ENCODE measurements at regions not wholly inside any gene's neighbourhood (a gene's known extent, or its start where the extent isn't known, plus 50 kb on each side); places are given as distances from the start of the nearest gene placed in this dataset.

DNA sequence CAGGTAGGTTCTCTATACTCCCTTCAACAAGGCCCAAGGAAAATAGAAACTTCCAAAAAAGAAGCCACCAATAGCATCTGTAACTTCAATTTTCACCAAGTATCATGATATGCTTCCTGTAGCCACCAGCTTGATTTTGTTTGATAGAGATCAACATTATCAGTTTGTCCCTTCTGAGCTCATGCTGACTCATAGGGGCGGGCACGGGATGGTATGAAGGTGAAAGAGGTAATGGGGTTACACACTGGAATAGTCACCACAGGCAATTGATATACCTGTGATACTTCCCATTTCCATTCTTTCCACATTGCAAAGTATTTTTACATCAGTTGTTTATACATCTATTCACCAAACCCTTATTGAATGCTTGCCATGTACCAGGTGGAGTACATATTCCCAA lies 134.1 kb downstream of the KCNA5 start:
- no peaks in the 10 kb centered on the region for H3K36me3 ChIP-seq (ENCODE audit: insufficient read depth, low read length)
- H3K4me3 ChIP-seq (ENCODE audit: insufficient read depth, low read length): no peak overlapping the region
- H3K27ac ChIP-seq (ENCODE audit: low read depth, low read length): no peak overlapping the region
- H3K4me1 ChIP-seq (ENCODE audit: insufficient read depth, low read length): peaks cover 2% of the 10 kb centered on the region
- TF ChIP-seq, protein P1, sequence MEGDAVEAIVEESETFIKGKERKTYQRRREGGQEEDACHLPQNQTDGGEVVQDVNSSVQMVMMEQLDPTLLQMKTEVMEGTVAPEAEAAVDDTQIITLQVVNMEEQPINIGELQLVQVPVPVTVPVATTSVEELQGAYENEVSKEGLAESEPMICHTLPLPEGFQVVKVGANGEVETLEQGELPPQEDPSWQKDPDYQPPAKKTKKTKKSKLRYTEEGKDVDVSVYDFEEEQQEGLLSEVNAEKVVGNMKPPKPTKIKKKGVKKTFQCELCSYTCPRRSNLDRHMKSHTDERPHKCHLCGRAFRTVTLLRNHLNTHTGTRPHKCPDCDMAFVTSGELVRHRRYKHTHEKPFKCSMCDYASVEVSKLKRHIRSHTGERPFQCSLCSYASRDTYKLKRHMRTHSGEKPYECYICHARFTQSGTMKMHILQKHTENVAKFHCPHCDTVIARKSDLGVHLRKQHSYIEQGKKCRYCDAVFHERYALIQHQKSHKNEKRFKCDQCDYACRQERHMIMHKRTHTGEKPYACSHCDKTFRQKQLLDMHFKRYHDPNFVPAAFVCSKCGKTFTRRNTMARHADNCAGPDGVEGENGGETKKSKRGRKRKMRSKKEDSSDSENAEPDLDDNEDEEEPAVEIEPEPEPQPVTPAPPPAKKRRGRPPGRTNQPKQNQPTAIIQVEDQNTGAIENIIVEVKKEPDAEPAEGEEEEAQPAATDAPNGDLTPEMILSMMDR (IDR thresholded peaks at IDR 0.05; ENCODE audit: extremely low read depth, low read depth, low read length): no peak
- no peaks in the 10 kb centered on the region for H3K9me3 ChIP-seq (ENCODE audit: low read depth, low read length)
- DNase-seq (ENCODE audit: insufficient read length, low spot score, missing footprints): no peak
- no peak overlapping the region for H3K4me2 ChIP-seq (ENCODE audit: insufficient read depth, low read length)
- H4K20me1 ChIP-seq (ENCODE audit: insufficient read depth, low read length): no peaks in the 10 kb centered on the region
- no peaks in the 10 kb centered on the region for H3K79me2 ChIP-seq (ENCODE audit: insufficient read depth, low read length)
- H2AFZ ChIP-seq (ENCODE audit: low read length): no peak overlapping the region
- no peaks in the 10 kb centered on the region for H3K27me3 ChIP-seq (ENCODE audit: insufficient read depth, low read length)

- Histone ChIP-seq H3K36me3 (ENCODE audit: insufficient read depth, low read length) (no peaks in the 10 kb centered on the region), H3K4me3 (ENCODE audit: insufficient read depth, low read length) (no peak overlapping the region), H4K20me1 (ENCODE audit: insufficient read depth, low read length) (no peaks in the 10 kb centered on the region), H3K27ac (ENCODE audit: low read depth, low read length) (no peak overlapping the region), H3K4me2 (ENCODE audit: insufficient read depth, low read length) (no peak overlapping the region), H3K4me1 (ENCODE audit: insufficient read depth, low read length) (no peaks in the 10 kb centered on the region), H2AFZ (ENCODE audit: low read length) (no peak overlapping the region), H3K27me3 (ENCODE audit: insufficient read depth, low read length) (no peaks in the 10 kb centered on the region), H3K9me3 (ENCODE audit: low read depth, low read length) (no peaks in the 10 kb centered on the region), H3K79me2 (ENCODE audit: insufficient read depth, low read length) (no peaks in the 10 kb centered on the region)
- TF ChIP-seq, protein P1 (IDR thresholded peaks at IDR 0.05; ENCODE audit: extremely low read depth, low read depth, low read length): no peak
- DNase-seq (ENCODE audit: insufficient read length, low spot score, missing footprints): no peak
These were observed 134.9 kb downstream of the KCNA5 start for GRCh38 chr12:5178571-5178970.

- no peaks in the 10 kb centered on the region for H3K27me3 ChIP-seq (ENCODE audit: insufficient read depth, low read length)
- no peaks in the 10 kb centered on the region for H3K79me2 ChIP-seq (ENCODE audit: insufficient read depth, low read length)
- no peaks in the 10 kb centered on the region for H3K9me3 ChIP-seq (ENCODE audit: low read depth, low read length)
These were observed 136.8 kb downstream of the KCNA5 start for GRCh38 chr12:5180496-5180895.

DNA sequence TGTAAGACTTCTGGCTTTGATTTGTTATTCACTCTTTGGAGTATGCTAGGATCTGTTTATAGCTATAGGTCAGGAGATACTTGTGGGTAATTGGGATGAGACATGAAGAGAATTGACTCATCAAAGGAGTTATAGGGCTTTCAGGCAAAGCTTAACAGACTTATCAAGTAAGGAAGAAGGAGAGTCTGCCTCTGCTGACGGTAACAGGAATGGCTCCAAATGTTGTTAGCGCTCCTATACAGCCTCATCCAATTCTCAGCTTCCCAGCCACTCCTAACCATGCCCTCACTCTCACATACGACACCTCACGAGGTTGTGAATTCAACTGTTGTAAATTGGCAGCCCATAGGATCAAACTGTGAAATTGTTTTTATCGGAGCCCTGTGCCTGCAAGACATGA lies 140.5 kb downstream of the KCNA5 start:
- TF ChIP-seq, protein P1 (IDR thresholded peaks at IDR 0.05; ENCODE audit: extremely low read depth, low read depth, low read length): no peak
- Histone ChIP-seq H3K4me2 (ENCODE audit: insufficient read depth, low read length) (no peak overlapping the region), H3K36me3 (ENCODE audit: insufficient read depth, low read length) (no peaks in the 10 kb centered on the region), H4K20me1 (ENCODE audit: insufficient read depth, low read length) (no peaks in the 10 kb centered on the region), H2AFZ (ENCODE audit: low read length) (no peak overlapping the region), H3K9me3 (ENCODE audit: low read depth, low read length) (no peaks in the 10 kb centered on the region), H3K4me3 (ENCODE audit: insufficient read depth, low read length) (no peak overlapping the region), H3K79me2 (ENCODE audit: insufficient read depth, low read length) (no peaks in the 10 kb centered on the region), H3K27me3 (ENCODE audit: insufficient read depth, low read length) (no peaks in the 10 kb centered on the region), H3K4me1 (ENCODE audit: insufficient read depth, low read length) (no peaks in the 10 kb centered on the region), H3K27ac (ENCODE audit: low read depth, low read length) (no peak overlapping the region)
- no peak for DNase-seq (ENCODE audit: insufficient read length, low spot score, missing footprints)

More at GRCh38 chr12:5180496-5180895, 136.8 kb downstream of the KCNA5 start:
- Histone ChIP-seq H2AFZ (ENCODE audit: low read length) (no peak overlapping the region), H3K4me2 (ENCODE audit: insufficient read depth, low read length) (no peak overlapping the region), H3K4me1 (ENCODE audit: insufficient read depth, low read length) (no peaks in the 10 kb centered on the region), H3K4me3 (ENCODE audit: insufficient read depth, low read length) (no peak overlapping the region), H3K36me3 (ENCODE audit: insufficient read depth, low read length) (no peaks in the 10 kb centered on the region), H4K20me1 (ENCODE audit: insufficient read depth, low read length) (no peaks in the 10 kb centered on the region), H3K27ac (ENCODE audit: low read depth, low read length) (no peak overlapping the region)
- no peak for DNase-seq (ENCODE audit: insufficient read length, low spot score, missing footprints)
- TF ChIP-seq, protein P1 (IDR thresholded peaks at IDR 0.05; ENCODE audit: extremely low read depth, low read depth, low read length): no peak

Measured in osteoblast (primary cell).